Superior temporal gyrus (tissue), 1 donor: ENCODE measurements at regions not wholly inside any gene's neighbourhood (a gene's known extent, or its start where the extent isn't known, plus 50 kb on each side); places are given as distances from the start of the nearest gene placed in this dataset.

Source experiments
- DNase-seq: peaks from one replicate; pipeline ENCODE4 v3.0.0-alpha.2; 2016; ENCODE audit errors: extremely low spot score

GRCh38 chr11:88404932-88405710 lies 67.6 kb upstream of the CTSC start:
- no peak for DNase-seq

- no peak for DNase-seq
These were observed 66.9 kb upstream of the CTSC start for GRCh38 chr11:88404391-88404790.

- DNase-seq, result no peak
These were observed 65.2 kb upstream of the CTSC start for GRCh38 chr11:88402784-88403183.

GRCh38 chr11:88402192-88402715 lies 64.7 kb upstream of the CTSC start:
- DNase-seq, result no peak

- no peak for DNase-seq
These were observed 61.4 kb upstream of the CTSC start for GRCh38 chr11:88398791-88399570.

GRCh38 chr11:88398372-88398771 lies 60.8 kb upstream of the CTSC start:
- DNase-seq, result no peak

- no peak for DNase-seq
These were observed 52.7 kb upstream of the CTSC start for GRCh38 chr11:88390254-88390653.

GRCh38 chr11:88387957-88388356 lies 50.4 kb upstream of the CTSC start:
- DNase-seq, result no peak
